ENCODE measurements at regions not wholly inside any gene's neighbourhood (a gene's known extent, or its start where the extent isn't known, plus 50 kb on each side); places are given as distances from the start of the nearest gene placed in this dataset.

DNA sequence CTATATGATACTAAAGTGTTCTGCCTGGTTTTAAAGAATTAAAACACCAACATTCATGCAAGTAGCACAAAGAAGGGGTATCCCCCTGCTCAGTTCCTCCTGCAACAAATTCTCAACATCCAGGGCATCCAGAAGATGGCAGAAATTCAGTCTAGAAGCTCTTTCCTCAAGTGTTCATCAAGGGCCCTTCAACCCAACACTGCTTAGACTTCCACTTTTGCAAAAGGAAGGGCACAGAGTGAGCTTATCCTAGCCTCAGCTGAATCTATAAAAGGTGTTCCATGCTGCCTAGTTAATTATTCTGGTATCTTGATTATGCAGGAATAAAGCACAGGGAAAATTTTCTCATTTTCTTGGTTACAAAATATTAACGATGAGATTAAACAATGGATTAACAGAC lies 275.8 kb upstream of the CRIM1 start:
- no peak for TF ChIP-seq ZNF274 (IDR thresholded peaks at IDR 0.05; ENCODE audit: low read depth, low read length)

DNA sequence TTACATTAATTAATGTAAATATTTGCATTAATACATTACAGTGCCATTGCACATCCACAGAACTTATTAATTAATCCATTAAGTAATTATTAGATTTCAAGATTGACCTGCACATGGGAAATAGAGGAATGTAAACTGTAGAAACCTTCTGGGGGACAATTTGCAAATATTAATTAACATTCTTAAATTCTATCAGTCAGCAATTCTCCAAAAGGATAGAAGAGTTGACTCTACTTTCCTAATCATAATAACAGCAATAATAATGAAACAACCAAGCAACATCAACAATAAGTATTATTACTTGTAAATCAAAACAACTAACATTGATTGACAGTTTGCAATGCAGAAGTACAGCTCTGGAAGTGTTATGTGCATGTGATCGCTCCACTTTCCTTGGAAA lies 281.6 kb upstream of the CRIM1 start:
- TF ChIP-seq ZNF274 (IDR thresholded peaks at IDR 0.05; ENCODE audit: low read depth, low read length) = no peak
- H3K4me3 ChIP-seq (ENCODE audit: low read length) = no peak overlapping the region

More for the DNA sequence above, 275.8 kb upstream of the CRIM1 start:
- no peak overlapping the region for H3K4me3 ChIP-seq (ENCODE audit: low read length)

DNA sequence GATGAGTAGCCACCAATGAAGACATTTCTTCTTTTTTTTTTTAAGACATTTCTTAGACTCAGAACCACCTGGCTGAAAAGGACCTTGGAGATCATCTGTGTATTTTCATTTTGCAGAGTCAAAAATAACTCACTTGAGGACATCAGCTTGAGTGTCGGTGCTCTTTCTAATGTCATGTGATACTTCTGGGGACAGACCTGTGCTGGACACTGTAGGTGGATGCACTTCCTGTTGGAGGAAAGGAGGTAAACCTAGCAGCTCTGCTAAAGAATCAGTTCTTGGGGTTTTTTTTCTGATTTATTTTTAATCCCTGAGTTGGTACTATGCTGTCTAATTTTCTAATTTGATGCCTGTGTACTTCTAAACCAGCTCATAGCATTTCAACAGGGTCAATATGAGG lies 283.9 kb upstream of the CRIM1 start:
- no peak for TF ChIP-seq ZNF274 (IDR thresholded peaks at IDR 0.05; ENCODE audit: low read depth, low read length)
- no peak overlapping the region for H3K4me3 ChIP-seq (ENCODE audit: low read length)

DNA sequence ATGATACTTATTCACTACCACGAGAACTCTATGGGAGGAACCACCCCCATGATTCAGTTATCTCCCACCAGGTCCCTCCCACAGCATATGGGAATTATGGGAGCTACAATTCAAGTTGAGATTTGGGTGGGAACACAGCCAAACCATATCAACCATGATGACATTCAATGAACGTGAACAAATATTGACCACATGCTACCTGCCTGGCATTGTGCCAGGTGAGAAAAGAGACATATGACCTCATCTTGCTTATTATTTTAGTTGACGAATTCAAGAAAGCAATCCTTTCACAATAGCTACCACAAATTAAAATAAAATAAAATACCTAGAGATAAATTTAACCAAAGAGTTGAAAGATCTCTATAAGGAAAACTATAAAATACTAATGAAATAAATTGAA lies 286.5 kb upstream of the CRIM1 start:
- H3K4me3 ChIP-seq (ENCODE audit: low read length) = no peak overlapping the region
- TF ChIP-seq ZNF274 (IDR thresholded peaks at IDR 0.05; ENCODE audit: low read depth, low read length) = no peak

DNA sequence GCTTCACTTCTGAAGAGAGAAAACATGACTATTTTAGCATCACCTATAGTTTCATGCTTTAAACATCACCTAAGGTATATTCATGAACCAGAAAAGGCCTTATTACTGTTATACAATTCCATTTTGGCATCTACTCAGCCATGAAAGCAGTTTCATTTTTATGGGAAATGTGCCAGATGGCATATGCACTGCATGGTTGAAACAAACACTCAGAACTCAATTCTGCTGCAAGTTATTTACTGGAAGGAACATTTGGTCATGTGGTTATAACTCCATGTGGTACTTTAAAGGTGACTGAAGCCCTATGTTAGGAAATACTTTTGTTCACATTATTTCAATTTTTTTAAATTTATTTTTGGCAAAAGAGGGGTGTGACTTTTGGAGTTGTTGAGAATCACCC lies 287.5 kb upstream of the CRIM1 start:
- no peak overlapping the region for H3K4me3 ChIP-seq (ENCODE audit: low read length)
- no peak for TF ChIP-seq ZNF274 (IDR thresholded peaks at IDR 0.05; ENCODE audit: low read depth, low read length)

DNA sequence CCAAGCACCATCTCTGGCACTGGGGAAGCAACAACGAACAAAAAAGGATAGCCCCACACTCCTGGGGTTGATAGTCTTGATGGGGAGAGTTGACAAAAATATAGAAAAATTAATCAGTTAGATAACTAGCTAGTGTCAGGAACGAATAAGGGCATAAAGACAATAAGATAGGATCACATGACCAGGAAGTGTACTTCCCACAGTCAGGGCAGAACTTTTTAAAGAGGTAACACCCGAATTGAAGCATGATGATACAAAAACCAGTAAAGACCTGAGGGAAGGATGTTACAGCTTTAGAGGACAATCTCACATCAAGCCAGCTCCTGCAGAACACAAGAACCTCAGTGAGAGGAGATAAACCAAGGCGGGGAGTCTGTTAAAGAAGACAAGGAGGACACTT lies 295.4 kb upstream of the CRIM1 start:
- H3K4me3 ChIP-seq (ENCODE audit: low read length) = no peak overlapping the region
- TF ChIP-seq ZNF274 (IDR thresholded peaks at IDR 0.05; ENCODE audit: low read depth, low read length) = no peak

DNA sequence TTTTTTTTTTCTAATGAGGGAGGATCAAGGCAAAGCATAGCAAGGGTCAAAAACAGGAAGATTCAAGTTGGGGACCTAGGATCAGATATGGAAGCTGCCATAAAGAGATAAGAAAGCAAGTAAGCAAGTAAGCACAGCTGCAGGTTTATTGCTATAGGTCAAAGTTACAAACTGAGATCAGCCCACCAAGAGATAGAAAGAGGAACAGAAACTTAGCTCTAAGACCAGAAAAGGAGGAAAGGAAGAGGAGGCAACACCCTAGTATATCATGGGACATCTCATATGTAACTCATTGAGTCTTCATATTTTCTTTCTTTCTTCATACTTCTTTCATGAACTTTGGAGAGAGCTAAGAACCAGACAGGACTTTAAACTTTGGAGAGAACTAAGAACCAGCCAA lies 295.9 kb upstream of the CRIM1 start:
- TF ChIP-seq ZNF274 (IDR thresholded peaks at IDR 0.05; ENCODE audit: low read depth, low read length) = no peak

DNA sequence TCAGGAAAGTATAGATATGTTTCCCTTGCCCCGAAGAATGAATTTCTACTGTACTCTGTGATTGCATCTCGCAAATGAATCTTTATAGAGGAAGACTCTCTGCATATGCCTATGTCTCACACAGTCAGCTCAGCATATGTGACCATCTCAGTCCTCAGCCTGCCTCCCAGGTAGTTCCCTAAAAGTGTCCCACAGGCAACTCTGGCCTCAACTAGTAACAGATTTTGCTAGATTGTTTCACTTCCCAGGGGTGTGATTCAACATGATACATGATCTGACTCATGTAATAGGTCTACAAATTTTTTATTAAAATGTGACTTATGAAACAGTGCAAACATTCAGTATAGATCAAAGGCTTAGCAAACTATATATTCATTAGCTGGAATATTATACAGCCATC lies 296.6 kb upstream of the CRIM1 start:
- H3K4me3 ChIP-seq (ENCODE audit: low read length) = no peak overlapping the region
- no peak for TF ChIP-seq ZNF274 (IDR thresholded peaks at IDR 0.05; ENCODE audit: low read depth, low read length)

More for the DNA sequence above, 295.9 kb upstream of the CRIM1 start:
- H3K4me3 ChIP-seq (ENCODE audit: low read length) = no peak overlapping the region

DNA sequence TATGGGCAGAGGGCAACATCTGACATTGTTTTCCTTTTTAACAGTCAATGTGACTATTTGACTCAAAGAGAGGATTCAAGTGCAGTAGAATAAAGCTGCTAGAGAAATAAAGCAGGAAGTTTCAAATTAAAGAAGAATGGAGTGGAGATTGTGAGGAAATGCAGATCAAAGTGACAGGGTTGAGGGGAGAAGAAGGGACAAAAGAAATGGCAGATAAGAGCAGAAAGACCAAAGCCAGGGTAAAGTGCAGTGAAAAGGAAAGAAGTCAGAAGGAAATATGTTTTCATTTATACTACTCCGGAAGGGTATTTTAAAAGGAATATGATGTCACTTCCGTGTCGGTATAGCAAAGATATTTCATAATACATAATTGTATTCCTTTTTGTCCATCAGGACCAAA lies 297.5 kb upstream of the CRIM1 start:
- no peak overlapping the region for H3K4me3 ChIP-seq (ENCODE audit: low read length)
- no peak for TF ChIP-seq ZNF274 (IDR thresholded peaks at IDR 0.05; ENCODE audit: low read depth, low read length)

DNA sequence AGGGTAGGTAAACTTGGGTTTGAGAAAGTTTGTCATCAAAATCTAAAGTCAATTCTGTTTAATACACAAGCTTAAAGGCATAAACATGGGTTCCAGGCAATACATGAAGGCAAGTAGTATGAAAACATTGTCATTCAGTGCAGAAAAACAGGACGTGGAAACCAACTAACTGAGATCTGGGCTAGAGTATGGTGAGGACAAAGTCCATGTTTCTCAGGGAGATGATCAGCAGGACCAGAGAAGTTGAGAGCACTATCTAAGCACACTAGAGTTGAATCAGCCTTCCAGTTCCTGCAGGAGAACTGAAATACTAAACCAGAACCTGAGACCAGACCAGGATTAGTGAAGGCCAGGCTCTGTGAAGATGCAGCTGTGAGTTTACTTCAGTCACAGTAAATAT lies 302.8 kb upstream of the CRIM1 start:
- no peak overlapping the region for H3K4me3 ChIP-seq (ENCODE audit: low read length)
- no peak for TF ChIP-seq ZNF274 (IDR thresholded peaks at IDR 0.05; ENCODE audit: low read depth, low read length)

DNA sequence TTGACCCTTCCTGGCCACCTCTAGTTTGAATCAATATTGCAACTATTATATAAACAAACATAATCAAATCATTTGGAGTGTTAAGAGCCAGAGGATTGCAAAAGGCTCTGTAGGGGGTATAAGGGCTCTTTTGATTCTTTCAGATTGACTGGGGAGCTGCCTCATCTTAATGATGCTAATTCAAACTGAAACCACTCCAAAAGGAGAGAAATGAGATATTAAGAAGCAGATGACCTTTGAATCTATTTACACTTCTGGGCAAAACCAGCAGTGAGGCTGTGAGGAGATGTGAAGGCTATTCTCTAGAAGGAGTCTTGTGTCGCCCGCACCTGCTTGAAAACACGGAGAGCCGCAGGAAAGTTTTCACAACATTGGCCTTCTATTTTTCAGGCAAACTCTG lies 311.2 kb upstream of the CRIM1 start:
- TF ChIP-seq ZNF274 (IDR thresholded peaks at IDR 0.05; ENCODE audit: low read depth, low read length) = no peak
- H3K4me3 ChIP-seq (ENCODE audit: low read length) = no peak overlapping the region

DNA sequence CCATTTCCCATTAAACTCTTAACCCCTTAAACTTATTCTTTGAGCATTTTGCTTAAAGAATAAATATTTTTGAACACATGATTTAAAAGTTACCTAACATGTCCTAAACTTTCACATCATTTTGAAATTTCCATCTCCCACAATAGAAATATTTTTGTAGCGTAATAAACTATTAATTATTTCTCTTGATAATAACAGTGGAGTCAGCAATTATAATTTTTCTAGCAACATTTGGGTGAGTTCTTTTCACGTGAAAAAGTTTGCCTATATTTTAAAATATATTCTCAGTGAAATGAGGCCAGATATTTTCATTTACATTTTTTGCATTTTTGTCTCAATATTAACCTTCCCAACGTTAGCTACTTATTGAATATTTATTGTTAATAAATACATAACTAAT lies 320.4 kb upstream of the CRIM1 start:
- no peak for TF ChIP-seq ZNF274 (IDR thresholded peaks at IDR 0.05; ENCODE audit: low read depth, low read length)

DNA sequence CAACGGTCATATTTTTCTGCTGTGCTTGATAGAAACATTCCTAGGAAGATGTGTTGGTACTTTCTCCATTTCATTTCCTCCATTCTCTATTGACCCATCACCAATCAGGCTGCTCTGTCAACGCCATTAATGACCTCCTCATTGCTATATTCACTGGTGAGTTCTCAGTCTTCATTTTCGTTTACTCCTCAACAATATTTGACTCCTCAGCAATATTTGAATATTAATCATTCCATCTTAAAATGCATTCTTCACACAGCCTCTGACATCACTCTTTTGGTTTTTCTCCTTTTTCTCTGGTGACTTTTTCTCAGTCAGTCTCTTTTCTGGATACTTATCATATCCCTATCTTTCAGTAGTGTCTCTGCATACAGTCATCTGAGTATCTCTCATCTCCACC lies 323.5 kb upstream of the CRIM1 start:
- no peak for TF ChIP-seq ZNF274 (IDR thresholded peaks at IDR 0.05; ENCODE audit: low read depth, low read length)

More for the DNA sequence above, 320.4 kb upstream of the CRIM1 start:
- no peak overlapping the region for H3K4me3 ChIP-seq (ENCODE audit: low read length)

DNA sequence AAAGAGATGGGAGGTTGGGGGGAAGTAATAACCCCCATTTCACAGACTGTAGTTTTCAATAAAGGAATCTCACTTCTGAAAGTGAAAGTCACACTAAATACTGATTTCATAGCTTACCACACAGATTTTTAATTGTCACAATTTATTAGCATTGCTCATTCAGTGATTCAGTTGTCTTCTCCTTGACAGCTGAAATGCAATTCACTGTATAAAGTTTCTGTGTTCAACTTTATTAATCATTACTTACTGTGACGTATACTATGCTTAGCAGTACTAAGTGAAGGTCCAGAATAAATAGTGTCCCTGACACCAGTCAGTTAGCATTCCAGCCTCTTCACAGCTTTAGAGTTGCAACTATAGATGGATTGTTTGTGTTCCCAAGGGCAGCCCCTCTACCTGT lies 324.1 kb upstream of the CRIM1 start:
- no peak for TF ChIP-seq ZNF274 (IDR thresholded peaks at IDR 0.05; ENCODE audit: low read depth, low read length)
- H3K4me3 ChIP-seq (ENCODE audit: low read length) = no peak overlapping the region

More for the DNA sequence above, 323.5 kb upstream of the CRIM1 start:
- no peak overlapping the region for H3K4me3 ChIP-seq (ENCODE audit: low read length)

DNA sequence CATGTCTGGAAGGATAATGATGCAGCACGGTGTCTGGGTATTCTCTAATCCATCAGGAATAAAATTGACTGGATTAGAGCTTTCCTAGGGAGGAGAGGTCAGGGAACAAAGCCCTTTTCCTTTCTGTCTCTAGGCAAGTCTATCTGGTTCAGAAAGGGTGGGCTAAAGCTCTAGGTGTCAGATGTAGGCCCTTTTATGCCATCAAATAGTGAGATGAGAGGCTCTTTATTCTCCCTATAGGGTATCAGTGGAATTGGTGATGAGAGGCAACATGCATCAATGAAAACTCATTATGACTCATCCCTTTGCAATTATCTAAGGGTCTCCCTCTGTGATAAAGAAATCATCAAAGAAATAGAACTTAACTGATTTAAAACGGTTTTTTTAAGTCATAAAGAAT lies 328.0 kb upstream of the CRIM1 start:
- TF ChIP-seq ZNF274 (IDR thresholded peaks at IDR 0.05; ENCODE audit: low read depth, low read length) = no peak
- H3K4me3 ChIP-seq (ENCODE audit: low read length) = no peak overlapping the region

DNA sequence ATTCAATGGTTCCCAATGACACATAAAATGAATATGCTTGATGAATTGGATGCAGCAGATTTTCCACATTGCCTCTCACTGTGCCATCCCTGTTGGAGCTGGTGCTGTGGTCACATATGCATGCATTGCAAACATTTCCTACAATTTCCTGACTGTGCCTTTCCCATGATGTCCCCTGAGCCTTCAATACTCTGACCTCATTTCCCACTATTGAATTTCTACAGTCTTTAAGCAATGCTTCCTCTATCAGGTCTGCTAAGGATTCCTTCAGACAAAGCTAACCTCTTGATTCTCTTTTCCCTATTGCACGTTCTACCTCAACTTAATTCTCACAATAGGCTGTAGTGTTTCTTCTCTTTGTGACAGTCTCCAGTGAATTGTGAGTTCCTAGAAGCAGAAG lies 342.5 kb upstream of the CRIM1 start:
- H3K4me3 ChIP-seq (ENCODE audit: low read length) = no peak overlapping the region
- no peak for TF ChIP-seq ZNF274 (IDR thresholded peaks at IDR 0.05; ENCODE audit: low read depth, low read length)

DNA sequence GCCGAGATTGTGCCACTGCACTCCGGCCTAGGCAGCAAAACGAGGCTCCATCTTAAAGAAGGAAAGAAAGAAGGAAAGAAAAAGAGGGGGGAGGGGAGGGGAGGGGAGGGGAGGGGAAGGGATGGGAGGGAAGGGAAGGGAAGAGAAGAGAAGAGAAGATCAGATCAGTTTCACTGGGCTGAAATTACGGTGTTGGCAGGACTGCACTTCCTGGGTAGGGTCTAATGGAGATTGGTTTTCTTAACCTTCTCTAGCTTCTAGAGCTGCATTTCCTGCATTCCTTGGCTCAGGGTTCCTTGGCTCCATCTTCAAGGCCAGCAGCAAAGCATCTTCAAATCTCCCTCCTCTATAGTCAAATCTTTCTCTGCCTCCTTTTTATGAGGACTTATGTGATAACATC lies 349.1 kb upstream of the CRIM1 start:
- TF ChIP-seq ZNF274 (IDR thresholded peaks at IDR 0.05; ENCODE audit: low read depth, low read length) = no peak
- H3K4me3 ChIP-seq (ENCODE audit: low read length) = no peak overlapping the region

Measured in GM08714 (cell line).